B cell (primary cell): ENCODE measurements at regions not wholly inside any gene's neighbourhood (a gene's known extent, or its start where the extent isn't known, plus 50 kb on each side); places are given as distances from the start of the nearest gene placed in this dataset.

ENCODE experiments used
- ATAC-seq: fragments of 200-7000 bp; cut with Tn5 transposase; one replicate; pipeline ENCODE4 v1.10.0; 2021; ENCODE audit warnings: low read depth, mild to moderate bottlenecking, moderate number of reproducible peaks, moderate library complexity
- CTCF ChIA-PET: fragments of 350-600 bp; sonication (Branson Sonifier 250); formaldehyde crosslinking; loops from one replicate; lab custom pipeline; 2021; ENCODE audit warnings: antibody characterized with exemption, inconsistent platforms; lab: Charles Lee
- POLR2A ChIA-PET: fragments of 350-600 bp; sonication (Branson Sonifier 250); formaldehyde crosslinking; loops from one replicate; lab custom pipeline; 2021; ENCODE audit warnings: antibody characterized with exemption; lab: Charles Lee
- DNase-seq: peaks from one replicate; pipeline ENCODE4 v3.0.0; 2013
- H2AFZ ChIP-seq: 2 replicates; pipeline ENCODE4 v1.6.1; 2012; ENCODE audit warnings: mild to moderate bottlenecking, low read depth, low read length; ENCODE audit not compliant: insufficient read depth, poor library complexity, severe bottlenecking
- H3K27ac ChIP-seq, 2 donors: 1 replicate in 1 of 2; 2 replicates in 1 of 2; pipeline ENCODE4 v1.5.1; 2012 to 2013; ENCODE audit warnings: low read length in 2 of 2, mild to moderate bottlenecking in 2 of 2, moderate library complexity in 1 of 2
- H3K27me3 ChIP-seq, 4 experiments: fragments of 200-600 bp in 1 of 4; sonication (generic) in 1 of 4; replicated peaks in 1 of 4; 1 replicate in 2 of 4; 2 replicates in 2 of 4; pipeline versions ENCODE4 v1.6.1 to v1.7.0; 2013 to 2016; ENCODE audit warnings: low read length in 3 of 4, mild to moderate bottlenecking in 2 of 4, mixed read lengths in 1 of 4, moderate library complexity in 1 of 4; ENCODE audit not compliant: insufficient read depth in 4 of 4, control insufficient read depth in 3 of 4; ENCODE audit errors: control extremely low read depth in 1 of 4
- H3K36me3 ChIP-seq, 2 experiments: replicated peaks in 1 of 2; 1 replicate in 1 of 2; 2 replicates in 1 of 2; pipeline versions ENCODE4 v1.6.1 to v1.7.1; 2013; ENCODE audit warnings: low read length in 1 of 2; ENCODE audit not compliant: insufficient read depth in 2 of 2, control insufficient read depth in 1 of 2; ENCODE audit errors: control extremely low read depth in 1 of 2, extremely low read depth in 1 of 2
- H3K4me1 ChIP-seq, 2 donors: fragments of 200-600 bp in 1 of 2; sonication (generic) in 1 of 2; 1 replicate in 1 of 2; 2 replicates in 1 of 2; pipeline versions ENCODE4 v1.5.1 to v1.6.1; 2013 to 2017; ENCODE audit warnings: low read length in 2 of 2; ENCODE audit not compliant: control insufficient read depth in 2 of 2, insufficient read depth in 2 of 2
- H3K4me2 ChIP-seq: replicated peaks from 2 replicates; pipeline ENCODE3; 2012; ENCODE audit warnings: mild to moderate bottlenecking, low read depth, low read length; ENCODE audit not compliant: poor library complexity, severe bottlenecking
- H3K4me3 ChIP-seq, 5 experiments: fragments of 200-600 bp in 1 of 5; sonication (generic) in 1 of 5; 1 replicate in 3 of 5; 2 replicates in 2 of 5; pipeline versions ENCODE4 v1.5.1 to v1.7.0; 2011 to 2016; ENCODE audit warnings: low read length in 4 of 5, mild to moderate bottlenecking in 4 of 5, low read depth in 2 of 5, control low read depth in 1 of 5, moderate library complexity in 1 of 5; ENCODE audit not compliant: insufficient read depth in 1 of 5; ENCODE audit errors: control extremely low read depth in 1 of 5, extremely low read depth in 1 of 5
- H3K79me2 ChIP-seq: fragments of 200-600 bp; sonication (generic); one replicate; pipeline ENCODE4 v1.6.0; 2016; ENCODE audit warnings: low read length; ENCODE audit not compliant: control insufficient read depth, insufficient read depth
- H3K9ac ChIP-seq: fragments of 200-600 bp; sonication (generic); 2 replicates; pipeline ENCODE4 v1.6.1; 2017; ENCODE audit warnings: mild to moderate bottlenecking, low read length, moderate library complexity
- H3K9me3 ChIP-seq, 3 donors: one replicate each; pipeline versions ENCODE4 v1.6.1 to v1.7.1; 2013; ENCODE audit warnings: low read length in 2 of 3; ENCODE audit not compliant: control insufficient read depth in 2 of 3, insufficient read depth in 1 of 3; ENCODE audit errors: control extremely low read depth in 1 of 3
- H4K20me1 ChIP-seq: 2 replicates; pipeline ENCODE4 v1.6.0; 2012; ENCODE audit warnings: mild to moderate bottlenecking, low read length; ENCODE audit not compliant: insufficient read depth, control insufficient read depth, poor library complexity, severe bottlenecking
- H3K27ac Mint-ChIP-seq: one replicate; pipeline ENCODE4 v1.8.0; 2021; ENCODE audit warnings: mixed read lengths
- H3K27me3 Mint-ChIP-seq: one replicate; pipeline ENCODE4 v1.8.0; 2021; ENCODE audit warnings: mixed read lengths
- H3K4me1 Mint-ChIP-seq: one replicate; pipeline ENCODE4 v1.8.0; 2021; ENCODE audit warnings: mixed read lengths
- H3K4me3 Mint-ChIP-seq: one replicate; pipeline ENCODE4 v1.8.0; 2021; ENCODE audit warnings: mixed read lengths
- H3K9me3 Mint-ChIP-seq: one replicate; pipeline ENCODE4 v1.8.0; 2022; ENCODE audit warnings: mixed read lengths; ENCODE audit not compliant: insufficient read depth
- CTCF ChIP-seq: fragments of 200-600 bp; IDR thresholded peaks from one replicate; pipeline ENCODE4 v1.8.0; 2022; ENCODE audit warnings: antibody characterized with exemption, mild to moderate bottlenecking
- EZH2 ChIP-seq: IDR thresholded peaks from 2 replicates; pipeline ENCODE4 v1.6.1; 2012; ENCODE audit warnings: borderline replicate concordance, low read depth, mild to moderate bottlenecking, moderate library complexity, low read length; ENCODE audit not compliant: insufficient read depth, poor library complexity, severe bottlenecking
- WGBS: methylation state at CpG from one replicate; pipeline ENCODE4 v1.1.5; 2013; ENCODE audit warnings: missing lambda C conversion rate; ENCODE audit not compliant: insufficient coverage; 5-methylcytosine and 5-hydroxymethylcytosine counted together
- intact Hi-C: fragments of 100-400 bp; cut with micrococcal nuclease; formaldehyde crosslinking; loops from one replicate; pipeline ENCODE4 v1.10.0; 2022

GRCh38 chr9:76559286-76559685 lies 100.3 kb downstream of the GCNT1 start:
- Mint-ChIP-seq H3K27ac (peak overlapping the region; percentile 69), H3K9me3 (peaks cover 2% of the 10 kb centered on the region), H3K27me3 (no peaks in the 10 kb centered on the region), H3K4me3 (no peak overlapping the region), H3K4me1 (peaks cover 62% of the 10 kb centered on the region)
- peak overlapping the region; percentile 43 for H3K4me2 ChIP-seq
- H3K36me3 ChIP-seq: no peaks in the 10 kb centered on the region
- peaks cover 57 to 61% of the 10 kb centered on the region in 2 donors for H3K4me1 ChIP-seq
- no peak for DNase-seq
- no peak overlapping the region for H3K27ac ChIP-seq
- POLR2A ChIA-PET: no interaction called here
- intact Hi-C loops: no loop called here
- H4K20me1 ChIP-seq: no peaks in the 10 kb centered on the region
- CTCF ChIA-PET: no interaction called here
- no peak for ATAC-seq
- no peak overlapping the region for H3K9ac ChIP-seq
- H2AFZ ChIP-seq: no peak overlapping the region
- H3K27me3 ChIP-seq: no peaks in the 10 kb centered on the region
- no peaks in the 10 kb centered on the region for H3K79me2 ChIP-seq
- TF ChIP-seq CTCF (no peak), EZH2 (no peak)
- peaks cover 0 to 7% (median 3%) of the 10 kb centered on the region in 3 donors for H3K9me3 ChIP-seq
- H3K4me3 ChIP-seq: no peak overlapping the region

GRCh38 chr9:76560481-76560922 lies 101.5 kb downstream of the GCNT1 start:
- Histone ChIP-seq H3K79me2 (no peaks in the 10 kb centered on the region), H3K27ac (no peak overlapping the region), H3K4me2 (peak overlapping the region; percentile 62), H3K4me3 (no peak overlapping the region), H3K9ac (no peak overlapping the region), H3K4me1 (peaks cover 58 to 61% of the 10 kb centered on the region in 2 donors), H4K20me1 (no peaks in the 10 kb centered on the region), H3K27me3 (no peaks in the 10 kb centered on the region), H3K9me3 (peaks cover 0 to 7% (median 3%) of the 10 kb centered on the region in 3 donors), H2AFZ (no peak overlapping the region), H3K36me3 (no peaks in the 10 kb centered on the region)
- ATAC-seq (no peak), DNase-seq (no peak)
- peaks cover 65% of the 10 kb centered on the region for H3K4me1 Mint-ChIP-seq
- intact Hi-C loops: loop anchor here (5.0 kb wide), 1 partner anchor 58 kb away; no protein-coding TSS in a partner anchor
- no peaks in the 10 kb centered on the region for H3K27me3 Mint-ChIP-seq
- CTCF ChIA-PET: no interaction called here
- no peak overlapping the region for H3K4me3 Mint-ChIP-seq
- H3K27ac Mint-ChIP-seq: no peak overlapping the region
- peaks cover 2% of the 10 kb centered on the region for H3K9me3 Mint-ChIP-seq
- 89% methylated on average over 4 of the region's 4 CpGs for WGBS
- TF ChIP-seq CTCF (no peak), EZH2 (no peak)
- POLR2A ChIA-PET: no interaction called here
